ENCODE measurements at regions not wholly inside any gene's neighbourhood (a gene's known extent, or its start where the extent isn't known, plus 50 kb on each side); places are given as distances from the start of the nearest gene placed in this dataset.
A peak's percentile ranks its signal among the peaks of the same experiment; 100 is the strongest.
"Not testable (repeated sequence)": the region's sequence is repeated elsewhere in the genome, so short reads cannot be mapped to it uniquely, and the experiment has no call there.

DNA sequence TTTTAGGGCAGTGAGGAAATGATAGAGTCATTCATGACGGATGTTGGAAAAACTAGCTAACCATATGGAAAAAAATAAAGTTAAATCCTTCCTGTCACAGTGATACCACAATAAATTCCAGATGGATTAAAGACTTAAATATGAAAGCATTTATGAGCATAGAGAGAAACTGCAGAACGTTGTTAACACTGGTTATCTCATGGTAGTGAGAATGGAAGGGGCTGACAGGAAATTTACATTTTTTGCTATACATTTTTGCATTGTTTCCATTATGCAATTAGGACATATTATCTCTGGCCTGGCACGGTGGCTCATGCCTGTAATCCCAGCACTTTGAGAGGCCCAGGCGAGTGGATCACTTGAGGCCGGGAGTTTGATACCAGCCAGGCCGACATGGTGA lies 130.5 kb upstream of the VOPP1 start:
- DNase-seq (ENCODE audit: low spot score), result not testable (repeated sequence)

DNA sequence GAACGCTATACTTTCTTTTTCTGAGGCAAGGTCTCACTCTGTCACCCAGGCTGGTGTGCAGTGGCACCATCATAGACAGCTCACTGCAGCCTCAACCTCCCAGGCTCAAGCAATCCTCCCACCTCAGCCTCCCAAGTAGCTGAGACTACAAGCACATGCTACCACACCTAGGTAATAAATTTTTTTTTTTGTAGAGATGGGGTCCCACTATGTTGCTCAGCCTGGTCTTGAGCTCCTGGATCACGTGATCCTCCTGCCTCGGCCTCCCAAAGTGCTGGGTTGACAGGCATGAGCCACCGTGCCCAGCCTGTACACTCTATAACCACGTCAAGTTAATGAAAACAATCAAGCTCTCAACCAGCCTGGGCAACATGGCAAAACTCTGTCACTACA lies 127.1 kb upstream of the VOPP1 start:
- DNase-seq (ENCODE audit: low spot score), result not testable (repeated sequence)

DNA sequence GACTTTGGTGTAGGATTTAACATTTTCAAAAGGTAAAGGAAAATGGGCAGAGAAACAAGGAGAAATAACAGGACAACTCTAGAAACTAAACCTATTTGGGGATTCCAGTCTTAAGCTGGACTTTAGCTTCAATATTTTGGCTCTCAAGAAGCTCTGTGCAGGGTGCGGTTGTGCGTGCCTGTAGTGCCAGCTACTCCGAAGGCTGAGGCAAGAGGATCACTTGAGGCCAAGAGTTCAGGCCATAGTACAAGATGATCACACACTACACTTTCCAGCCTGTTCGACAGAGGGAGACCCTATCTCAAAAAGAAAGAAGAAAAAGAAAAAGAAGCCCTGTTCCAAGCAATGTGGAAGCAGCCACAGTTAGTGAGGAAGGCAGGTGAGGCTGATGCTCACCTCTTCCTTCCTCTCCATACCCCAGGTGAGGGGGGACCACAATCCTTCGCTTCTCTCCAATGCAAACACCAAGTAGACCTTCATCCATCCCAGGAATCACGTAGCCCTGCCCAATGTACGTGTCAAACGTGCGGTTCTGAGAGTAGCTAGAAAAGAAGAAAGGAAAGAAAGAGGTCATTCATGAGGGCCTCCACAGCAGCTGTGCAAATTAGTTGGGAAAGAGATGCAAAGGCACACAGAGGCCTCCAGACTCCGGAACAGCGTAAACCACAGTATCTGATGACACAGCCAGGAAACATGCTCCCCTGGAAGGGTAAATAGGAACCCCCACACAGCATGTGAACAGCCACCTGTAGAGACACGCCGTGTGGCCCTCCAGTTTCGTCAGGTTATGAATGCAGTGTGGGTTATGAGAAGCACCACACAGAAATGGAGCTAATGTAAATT lies 126.5 kb upstream of the VOPP1 start:
- not testable (repeated sequence) for DNase-seq (ENCODE audit: low spot score)

DNA sequence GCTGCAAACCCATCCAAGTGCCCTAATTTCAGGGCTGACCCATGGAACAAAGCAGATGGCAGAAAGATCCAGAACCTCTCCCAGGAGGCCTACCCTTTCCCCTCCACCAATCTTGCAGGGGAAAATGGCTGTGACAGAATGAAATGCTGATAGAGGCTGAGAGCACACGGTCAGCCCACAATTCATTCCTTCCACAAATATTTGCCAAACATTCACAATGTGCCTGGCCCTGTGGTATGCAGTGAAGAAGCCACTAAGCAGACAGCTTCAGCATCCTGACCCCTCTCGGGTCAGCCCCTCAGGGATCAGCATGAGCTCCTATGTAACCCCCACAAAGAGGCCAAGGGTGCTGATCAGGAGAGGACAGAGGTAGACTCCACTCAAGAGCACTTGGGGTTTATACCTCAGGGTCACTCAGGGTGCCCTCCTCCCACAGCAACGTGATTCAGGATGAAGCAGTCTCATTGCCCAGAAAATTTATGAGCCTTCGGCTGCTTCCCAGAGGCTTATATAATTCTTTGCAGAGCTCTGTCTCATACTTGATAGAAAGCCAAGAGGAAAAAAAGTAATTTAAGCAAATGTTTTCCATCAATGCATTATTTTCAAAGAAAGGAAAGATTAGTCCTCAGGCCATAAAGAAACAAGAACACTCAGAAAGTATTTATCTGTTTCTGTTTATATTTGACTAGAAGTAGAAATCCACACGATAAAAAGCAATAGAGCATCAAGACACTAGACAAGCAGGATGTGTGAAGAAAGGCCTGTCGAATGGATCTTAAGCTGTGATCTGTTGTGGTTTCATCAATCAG lies 123.8 kb upstream of the VOPP1 start:
- not testable (repeated sequence) for DNase-seq (ENCODE audit: low spot score)

DNA sequence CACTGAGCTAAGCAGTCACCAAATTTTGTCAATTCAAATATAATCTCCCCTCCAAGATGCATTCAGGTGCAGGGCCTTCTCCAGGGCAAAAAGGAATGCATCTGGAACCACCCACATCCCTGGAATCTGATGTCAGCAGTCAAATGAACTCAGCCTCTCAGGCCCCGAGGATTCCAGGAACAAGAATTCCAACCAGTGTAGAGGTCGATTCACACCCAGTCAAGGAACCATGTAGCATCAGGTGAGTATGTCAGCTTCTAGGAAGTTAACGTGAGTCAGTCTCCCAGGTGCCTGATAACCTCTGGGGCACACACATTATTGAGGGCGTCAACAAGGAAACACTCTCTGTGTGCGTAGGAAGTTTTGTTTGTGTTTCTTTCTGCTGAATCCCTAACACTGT lies 122.2 kb upstream of the VOPP1 start:
- not testable (repeated sequence) for DNase-seq (ENCODE audit: low spot score)

DNA sequence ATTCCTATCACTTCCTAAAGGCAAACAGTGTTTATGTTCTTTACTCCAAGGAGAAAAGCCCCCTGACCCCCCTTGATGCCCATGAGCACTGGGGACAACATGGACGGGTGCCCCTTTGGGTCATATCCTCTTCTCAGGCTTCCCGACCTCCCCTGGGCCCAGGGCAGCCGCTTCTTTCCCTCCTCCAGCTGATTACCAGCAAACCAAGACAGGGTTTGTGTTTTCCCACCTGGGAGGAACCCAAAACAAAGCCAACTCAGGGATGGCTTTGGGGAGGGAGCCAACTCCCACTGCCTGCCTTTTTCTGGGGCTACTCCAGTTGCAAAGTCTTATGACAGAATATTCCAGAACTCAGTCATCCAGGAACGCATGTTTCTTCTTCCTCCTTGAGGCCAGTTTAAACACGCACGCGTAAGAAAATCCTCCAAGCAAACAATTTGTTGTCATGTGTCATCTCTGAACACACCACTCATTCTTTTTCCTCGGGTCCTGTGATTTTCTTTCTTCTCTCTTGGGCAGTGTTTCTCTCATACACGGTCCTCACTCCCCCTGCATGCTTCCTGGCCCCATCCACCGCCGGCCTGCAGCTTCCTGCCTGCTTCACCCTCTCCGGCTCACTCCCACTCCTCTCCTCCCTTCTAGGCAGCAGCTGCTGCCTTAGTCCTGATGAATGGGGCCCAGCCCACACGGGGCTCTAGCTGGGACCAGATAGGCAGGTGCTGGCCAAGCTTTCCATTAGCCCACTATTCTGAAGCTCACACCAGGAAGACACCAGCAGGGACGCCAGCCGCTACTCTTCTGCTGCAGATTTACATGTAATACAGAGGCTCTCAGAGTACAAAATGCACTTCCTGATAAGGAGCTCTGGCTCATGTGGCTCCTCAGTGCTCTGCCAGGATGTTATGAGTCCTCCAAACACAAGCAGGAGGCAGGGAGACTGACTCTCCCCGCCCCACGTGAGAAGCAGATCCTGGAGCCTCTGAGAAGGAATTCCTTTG lies 116.7 kb upstream of the VOPP1 start:
- DNase-seq (ENCODE audit: low spot score), result not testable (repeated sequence)

DNA sequence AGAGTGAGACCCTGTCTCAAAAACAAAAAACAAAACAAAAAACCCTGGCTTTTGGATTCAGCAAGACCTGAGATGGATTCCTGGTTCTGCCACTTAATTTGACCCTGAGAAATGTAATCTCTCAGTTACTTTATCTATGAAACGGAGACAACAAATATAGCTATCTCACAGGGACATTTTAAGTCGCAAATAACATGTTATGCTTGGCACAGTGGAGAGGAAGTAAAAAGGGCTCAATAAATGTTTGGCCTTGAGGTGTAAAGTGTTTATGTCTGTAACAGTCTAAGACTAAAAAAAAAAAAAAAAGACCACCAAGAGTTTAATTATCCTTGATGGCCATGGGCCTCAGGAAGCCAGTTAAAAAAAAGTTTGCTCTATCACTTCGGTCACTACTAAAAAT lies 116.0 kb upstream of the VOPP1 start:
- not testable (repeated sequence) for DNase-seq (ENCODE audit: low spot score)

DNA sequence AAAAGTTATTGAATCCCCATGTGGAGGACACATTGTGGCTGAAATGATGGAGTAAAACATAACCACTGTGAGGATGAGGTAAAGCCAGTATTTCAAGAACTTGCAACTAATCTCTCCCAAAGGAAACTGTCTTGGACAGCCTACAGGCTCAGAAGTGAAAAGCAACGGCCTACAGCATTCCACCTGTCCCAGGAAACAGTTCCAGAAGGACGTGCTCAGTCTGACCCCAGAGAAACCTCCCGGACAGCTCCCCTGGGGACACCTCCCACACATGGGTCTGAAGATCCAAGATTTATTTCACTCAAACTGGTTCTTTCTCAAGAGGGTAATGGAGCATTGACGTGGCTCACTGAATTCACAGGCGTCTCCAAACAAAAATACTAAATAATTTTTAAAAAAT lies 115.0 kb upstream of the VOPP1 start:
- not testable (repeated sequence) for DNase-seq (ENCODE audit: low spot score)

DNA sequence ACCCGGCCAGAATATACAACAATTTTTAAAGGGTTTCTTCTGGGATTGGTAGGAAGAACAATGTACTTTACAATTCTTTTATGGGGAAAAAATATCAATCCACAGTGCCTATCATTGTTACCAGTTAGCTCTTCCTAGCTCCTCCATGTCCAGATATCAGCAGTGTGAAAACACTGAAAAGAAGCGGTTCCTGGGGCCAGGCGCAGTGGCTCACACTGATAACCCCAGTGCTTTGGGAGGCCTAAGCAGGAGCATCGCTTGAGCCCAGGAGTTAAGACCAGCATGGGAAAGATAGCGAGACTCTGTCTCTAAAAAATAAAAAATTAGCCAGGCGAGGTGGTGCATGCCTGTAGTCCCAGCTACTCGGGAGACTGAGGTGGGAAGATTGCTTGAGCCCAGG lies 114.5 kb upstream of the VOPP1 start:
- DNase-seq (ENCODE audit: low spot score), result not testable (repeated sequence)

DNA sequence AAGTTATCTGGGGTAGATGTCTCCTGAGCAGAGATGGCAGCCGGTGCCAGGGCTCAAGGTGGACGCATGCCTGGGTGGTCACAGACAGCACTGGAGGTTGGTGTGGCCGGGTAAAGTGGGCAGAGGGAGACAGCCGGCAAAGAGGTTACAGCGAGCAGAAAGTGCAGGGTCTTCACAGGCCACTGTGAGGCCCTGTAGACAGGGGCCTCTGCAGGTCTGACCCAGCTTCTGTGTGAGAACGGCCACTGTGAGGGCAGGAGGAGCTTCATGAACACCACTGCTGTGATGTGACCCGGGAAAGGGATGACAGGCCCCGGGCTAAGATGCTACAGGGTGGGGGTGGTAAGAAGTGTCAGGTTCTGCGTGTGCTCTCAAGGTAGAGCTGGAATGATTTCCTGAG lies 111.2 kb upstream of the VOPP1 start:
- not testable (repeated sequence) for DNase-seq (ENCODE audit: low spot score)

DNA sequence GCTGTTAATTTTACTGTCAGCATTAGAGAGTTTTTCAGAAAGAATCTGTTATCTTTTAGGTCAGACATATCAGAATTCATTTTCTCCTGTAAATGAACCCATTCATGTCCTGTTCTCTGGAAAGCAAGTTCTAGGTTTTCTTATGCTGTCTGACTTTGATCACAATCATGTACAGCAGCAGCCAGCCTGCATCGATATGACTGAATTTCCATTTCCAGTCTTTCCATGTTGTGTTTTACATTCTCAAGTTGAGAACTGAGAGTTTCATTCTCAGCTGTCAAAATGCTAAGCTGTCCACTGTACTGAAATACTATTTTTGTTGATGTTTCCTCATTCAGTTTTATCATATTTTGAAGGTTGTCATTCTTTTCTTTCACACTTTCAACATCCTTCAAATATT lies 103.3 kb upstream of the VOPP1 start:
- not testable (repeated sequence) for DNase-seq (ENCODE audit: low spot score)

DNA sequence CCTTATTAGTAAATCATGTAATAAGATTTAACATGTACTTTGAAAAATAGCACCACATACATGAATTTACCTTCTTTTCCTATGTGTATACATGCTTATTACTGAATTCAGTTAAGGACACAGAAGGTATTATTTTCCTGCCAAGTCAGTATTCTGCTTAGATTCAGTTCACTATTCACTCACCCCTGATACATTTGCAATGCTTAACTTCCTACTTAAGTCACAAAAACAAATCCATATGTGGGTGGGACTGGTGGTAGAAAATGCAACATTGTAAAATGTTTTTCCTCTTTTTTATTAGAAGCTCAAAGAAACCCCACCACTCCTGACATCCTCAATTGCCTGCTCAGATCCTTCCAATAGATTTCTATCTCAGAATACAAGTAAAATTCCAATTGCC lies 101.2 kb upstream of the VOPP1 start:
- not testable (repeated sequence) for DNase-seq (ENCODE audit: low spot score)

DNA sequence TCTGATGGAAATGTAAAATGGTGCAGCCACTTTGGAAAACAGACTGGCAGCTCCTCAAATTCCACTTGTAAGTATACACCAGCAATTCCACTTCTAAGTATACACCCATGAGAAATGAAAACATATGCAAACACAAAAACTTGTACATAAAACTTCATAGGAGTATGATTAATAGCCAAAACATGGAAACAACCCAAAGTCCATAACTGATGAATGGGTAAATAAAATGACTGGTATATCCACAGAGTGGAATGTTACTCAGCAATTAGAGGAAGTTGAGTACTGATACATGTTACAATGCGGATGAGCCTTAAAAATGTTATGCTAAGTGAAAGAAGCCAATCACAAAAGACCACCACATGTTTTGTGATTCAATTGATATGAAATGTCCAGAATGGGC lies 99.8 kb upstream of the VOPP1 start:
- not testable (repeated sequence) for DNase-seq (ENCODE audit: low spot score)

DNA sequence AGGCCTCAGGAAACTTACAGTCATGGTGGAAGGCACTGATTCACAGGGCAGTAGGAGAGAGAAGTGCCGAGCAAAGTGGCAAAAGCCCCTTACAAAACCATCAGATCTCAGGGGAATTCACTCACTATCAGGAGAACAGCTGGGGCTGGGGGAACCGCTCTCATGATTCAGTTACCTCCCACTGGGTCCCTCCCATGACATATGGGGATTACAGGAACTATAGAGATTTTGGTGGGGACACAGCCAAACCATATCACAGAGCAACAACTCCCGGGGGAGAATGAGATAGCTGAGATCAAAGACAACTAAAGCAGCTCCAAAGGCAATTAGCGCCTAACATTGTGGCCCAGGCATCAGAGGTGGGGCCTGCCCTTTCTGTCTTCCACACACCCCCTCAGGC lies 85.4 kb upstream of the VOPP1 start:
- DNase-seq (ENCODE audit: low spot score), result no peak

DNA sequence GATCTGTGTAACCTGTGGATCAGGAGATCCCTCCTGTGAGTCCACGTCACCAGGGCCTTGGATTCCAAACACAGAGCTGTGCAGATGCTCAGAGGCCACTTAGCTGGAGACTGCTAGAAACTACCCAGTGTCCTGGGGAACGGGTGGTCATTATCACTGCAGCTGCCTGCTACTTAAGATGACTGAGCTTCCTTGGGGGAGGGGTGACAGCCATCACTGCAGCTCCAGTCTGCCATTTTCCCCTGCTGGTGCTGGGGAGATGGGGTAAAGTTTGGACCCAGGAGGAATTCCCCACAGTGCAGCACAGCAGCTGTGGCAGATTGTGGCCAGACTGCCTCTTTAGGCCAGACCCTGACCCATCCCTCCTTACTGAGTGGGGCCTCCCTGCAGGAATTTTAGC lies 78.8 kb upstream of the VOPP1 start:
- no peak for DNase-seq (ENCODE audit: low spot score)

DNA sequence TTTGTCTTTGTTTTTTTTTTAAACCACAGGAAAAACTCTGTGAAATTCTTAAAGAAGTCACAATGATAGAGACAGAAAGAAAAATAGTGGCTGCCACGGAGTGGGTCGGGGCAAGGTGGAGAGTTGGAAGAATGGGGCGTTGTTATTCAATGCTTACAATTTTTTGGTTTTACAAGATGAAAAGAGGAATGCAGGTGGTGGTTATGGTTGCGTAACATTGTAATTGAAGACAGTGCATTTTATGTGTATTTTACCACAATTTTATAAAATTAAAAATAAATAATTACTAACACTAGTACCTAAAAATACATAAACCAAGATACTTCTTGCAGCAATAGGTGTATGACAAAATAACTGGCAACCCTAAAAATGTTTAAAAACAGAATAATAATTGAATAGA lies 76.9 kb upstream of the VOPP1 start:
- DNase-seq (ENCODE audit: low spot score), result no peak

DNA sequence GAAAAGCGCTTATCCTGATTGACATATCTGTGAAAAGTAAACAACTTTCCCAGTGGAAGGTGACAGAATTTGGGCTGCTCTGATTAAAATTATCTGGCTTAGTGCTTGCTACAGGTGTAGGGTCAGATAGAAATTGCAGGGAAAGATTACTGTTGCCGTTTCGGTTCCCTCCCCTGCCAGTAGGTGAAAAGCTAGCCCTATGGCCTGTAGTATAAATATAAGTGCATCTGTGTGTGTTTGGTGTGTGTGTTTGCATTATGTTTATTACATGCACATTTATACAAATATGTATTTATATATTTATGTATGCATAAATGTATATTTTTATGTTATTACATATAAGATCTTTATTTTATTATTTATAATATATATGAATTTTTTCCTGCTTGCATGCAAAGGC lies 72.3 kb upstream of the VOPP1 start:
- DNase-seq (ENCODE audit: low spot score), result no peak

DNA sequence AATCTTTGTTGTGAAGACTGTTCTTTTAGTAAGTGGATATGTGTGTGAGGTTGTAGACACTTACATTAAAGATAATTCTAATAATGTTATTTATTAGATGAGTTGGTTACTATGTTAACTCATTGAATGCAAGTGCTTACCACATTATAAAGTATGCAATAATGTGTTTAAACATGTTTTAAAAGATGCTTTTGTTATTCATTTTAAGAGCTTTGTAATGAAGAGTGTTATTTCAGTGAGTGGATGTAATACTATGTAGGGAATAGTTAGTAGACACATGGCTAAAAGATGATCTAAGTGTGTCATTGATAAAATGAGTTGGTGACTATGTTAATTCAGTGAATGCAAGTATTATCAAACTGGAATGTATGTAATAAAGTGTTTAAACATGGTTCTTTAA lies 70.0 kb upstream of the VOPP1 start:
- no peak for DNase-seq (ENCODE audit: low spot score)

DNA sequence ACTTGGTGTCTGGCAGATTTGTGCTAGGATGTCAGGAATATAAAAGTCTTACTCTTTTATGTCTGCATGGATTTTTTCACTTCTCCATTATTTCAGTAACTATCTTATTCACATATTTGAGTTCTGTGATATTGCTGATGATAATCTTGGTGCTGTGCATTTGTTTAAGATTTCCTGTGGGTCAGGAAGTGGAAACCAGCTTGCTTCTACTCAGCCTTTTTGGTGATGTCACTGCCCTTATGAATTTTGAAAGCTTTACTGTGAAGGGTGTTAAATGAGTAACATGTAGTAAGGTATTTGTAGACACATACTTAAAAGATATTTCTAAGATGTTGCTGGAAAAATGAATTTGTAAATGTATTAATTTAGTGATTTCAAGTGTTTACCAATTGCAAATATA lies 69.5 kb upstream of the VOPP1 start:
- peak; percentile 31 for DNase-seq (ENCODE audit: low spot score)

DNA sequence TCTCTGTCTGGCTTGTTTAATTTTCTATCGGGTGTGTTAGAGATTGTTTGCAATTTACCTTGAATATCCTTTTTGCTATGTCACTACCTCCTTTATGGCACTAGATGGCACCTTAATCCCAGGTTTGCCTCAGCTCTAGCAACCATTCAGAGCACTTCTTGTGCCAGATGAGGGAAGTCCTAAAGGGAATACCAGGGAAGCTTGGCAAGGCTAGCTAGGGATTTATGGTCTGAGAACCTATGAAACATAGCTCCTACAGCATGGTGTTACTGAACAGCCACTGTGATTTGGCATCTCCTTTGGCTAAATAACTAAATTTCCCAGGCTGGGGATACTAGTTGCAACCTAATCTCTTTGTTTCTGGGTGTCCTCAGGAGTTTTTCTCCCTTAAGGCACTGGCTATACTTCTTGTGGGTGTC lies 69.0 kb upstream of the VOPP1 start:
- DNase-seq (ENCODE audit: low spot score), result peak; percentile 65

DNA sequence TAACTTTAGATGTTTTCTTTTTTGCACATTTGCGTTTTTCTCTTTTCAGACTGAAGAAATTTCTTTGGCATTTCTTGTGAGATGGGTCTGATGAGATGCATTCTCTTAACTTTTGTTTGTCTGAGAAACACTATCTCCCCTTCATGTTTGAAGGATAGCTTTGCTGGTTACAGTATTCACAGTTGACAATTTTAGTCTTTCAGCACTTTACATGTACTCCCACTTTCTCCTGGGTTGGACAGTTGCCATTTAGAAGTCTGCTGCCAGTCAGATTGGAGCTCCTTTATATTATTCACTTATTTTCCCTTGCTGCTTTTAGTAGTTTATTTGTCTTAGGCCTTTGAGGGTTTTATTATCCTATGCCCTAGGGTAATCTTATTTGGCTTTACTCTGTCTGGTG lies 67.3 kb upstream of the VOPP1 start:
- DNase-seq (ENCODE audit: low spot score), result no peak

DNA sequence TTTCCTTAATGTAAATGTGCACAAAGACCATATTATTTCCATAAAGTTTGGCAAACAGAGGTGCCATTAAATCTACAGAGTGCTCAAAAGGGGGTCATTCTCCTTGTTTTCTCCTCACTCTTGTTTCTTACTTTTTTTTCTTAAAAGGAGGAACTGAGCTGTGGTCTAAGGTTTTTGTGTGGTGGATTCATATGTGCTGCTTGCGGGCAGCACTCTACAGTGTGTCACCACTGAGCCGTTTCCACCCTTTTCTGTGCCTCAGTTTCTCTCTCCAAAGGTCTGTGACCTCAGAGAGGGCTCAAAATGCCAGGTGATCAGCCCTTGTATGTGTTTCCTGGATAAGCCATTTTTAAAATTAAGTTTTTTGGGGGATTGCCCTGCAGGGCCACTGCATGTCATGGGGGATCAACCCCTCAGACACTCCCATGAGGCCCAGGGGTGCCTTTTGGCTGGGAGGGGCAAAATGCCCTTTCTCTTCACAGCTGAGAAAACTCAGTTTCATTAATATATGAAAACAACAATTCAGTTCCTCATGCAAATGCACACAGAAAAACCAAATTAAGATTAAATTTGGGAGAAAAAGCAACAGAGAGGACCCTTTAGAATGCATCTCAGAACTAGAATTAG lies 56.9 kb upstream of the VOPP1 start:
- no peak for DNase-seq (ENCODE audit: low spot score)
